Chondrocyte (in vitro differentiated cells): ENCODE measurements at regions not wholly inside any gene's neighbourhood (a gene's known extent, or its start where the extent isn't known, plus 50 kb on each side); places are given as distances from the start of the nearest gene placed in this dataset.

Experiments
- DNase-seq: peaks from one replicate; pipeline ENCODE4 v3.0.0; 2021; ENCODE audit warnings: mixed read lengths, low spot score
- H3K27ac Mint-ChIP-seq: one replicate; pipeline ENCODE4 v1.8.0; 2021; ENCODE audit warnings: mild to moderate bottlenecking, moderate library complexity, mixed read lengths; ENCODE audit not compliant: unreplicated experiment
- H3K27me3 Mint-ChIP-seq: 2 replicates; pipeline ENCODE4 v1.8.0; 2021; ENCODE audit warnings: low read depth, mixed read lengths
- H3K36me3 Mint-ChIP-seq: 2 replicates; pipeline ENCODE4 v1.8.0; 2021; ENCODE audit warnings: low read depth, mixed read lengths
- H3K4me1 Mint-ChIP-seq: 2 replicates; pipeline ENCODE4 v1.8.0; 2021; ENCODE audit warnings: low read depth, mild to moderate bottlenecking, mixed read lengths
- H3K4me3 Mint-ChIP-seq: one replicate; pipeline ENCODE4 v1.8.0; 2021; ENCODE audit warnings: mild to moderate bottlenecking, moderate library complexity, mixed read lengths; ENCODE audit not compliant: unreplicated experiment
- H3K9me3 Mint-ChIP-seq: 2 replicates; pipeline ENCODE4 v1.8.0; 2021; ENCODE audit warnings: low read depth, mixed read lengths
- TF ChIP-seq, protein P1 (sequence below): fragments of 200-600 bp; sonication (generic); IDR thresholded peaks from 2 replicates; pipeline ENCODE4 v1.5.0; 2021; ENCODE audit warnings: antibody characterized with exemption, mild to moderate bottlenecking, moderate library complexity

DNA sequence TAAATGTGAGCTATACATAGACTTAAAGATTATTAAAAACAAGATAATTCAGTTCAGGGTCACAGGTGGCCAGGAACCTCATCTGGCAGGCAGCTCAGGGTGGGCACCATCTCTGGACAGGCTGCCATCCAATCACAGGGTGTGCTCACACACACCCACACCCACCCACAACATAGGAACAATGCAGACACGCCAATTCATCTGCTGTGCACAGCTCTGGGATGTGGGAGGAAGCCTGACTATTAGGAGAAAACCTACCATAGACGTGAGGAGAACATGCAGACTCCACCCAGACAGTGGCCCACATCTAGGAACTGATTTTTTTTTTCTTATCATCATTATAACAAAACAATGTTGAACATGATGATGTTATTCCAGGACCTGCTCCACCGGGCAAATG lies 286.7 kb downstream of the PRL start:
- Mint-ChIP-seq H3K4me1 (peaks cover 3% of the 10 kb centered on the region), H3K27me3 (no peaks in the 10 kb centered on the region), H3K4me3 (no peak overlapping the region), H3K36me3 (no peaks in the 10 kb centered on the region), H3K27ac (no peak overlapping the region), H3K9me3 (peaks cover 2% of the 10 kb centered on the region)
- no peak for DNase-seq
- TF ChIP-seq, protein P1, sequence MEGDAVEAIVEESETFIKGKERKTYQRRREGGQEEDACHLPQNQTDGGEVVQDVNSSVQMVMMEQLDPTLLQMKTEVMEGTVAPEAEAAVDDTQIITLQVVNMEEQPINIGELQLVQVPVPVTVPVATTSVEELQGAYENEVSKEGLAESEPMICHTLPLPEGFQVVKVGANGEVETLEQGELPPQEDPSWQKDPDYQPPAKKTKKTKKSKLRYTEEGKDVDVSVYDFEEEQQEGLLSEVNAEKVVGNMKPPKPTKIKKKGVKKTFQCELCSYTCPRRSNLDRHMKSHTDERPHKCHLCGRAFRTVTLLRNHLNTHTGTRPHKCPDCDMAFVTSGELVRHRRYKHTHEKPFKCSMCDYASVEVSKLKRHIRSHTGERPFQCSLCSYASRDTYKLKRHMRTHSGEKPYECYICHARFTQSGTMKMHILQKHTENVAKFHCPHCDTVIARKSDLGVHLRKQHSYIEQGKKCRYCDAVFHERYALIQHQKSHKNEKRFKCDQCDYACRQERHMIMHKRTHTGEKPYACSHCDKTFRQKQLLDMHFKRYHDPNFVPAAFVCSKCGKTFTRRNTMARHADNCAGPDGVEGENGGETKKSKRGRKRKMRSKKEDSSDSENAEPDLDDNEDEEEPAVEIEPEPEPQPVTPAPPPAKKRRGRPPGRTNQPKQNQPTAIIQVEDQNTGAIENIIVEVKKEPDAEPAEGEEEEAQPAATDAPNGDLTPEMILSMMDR: no peak

DNA sequence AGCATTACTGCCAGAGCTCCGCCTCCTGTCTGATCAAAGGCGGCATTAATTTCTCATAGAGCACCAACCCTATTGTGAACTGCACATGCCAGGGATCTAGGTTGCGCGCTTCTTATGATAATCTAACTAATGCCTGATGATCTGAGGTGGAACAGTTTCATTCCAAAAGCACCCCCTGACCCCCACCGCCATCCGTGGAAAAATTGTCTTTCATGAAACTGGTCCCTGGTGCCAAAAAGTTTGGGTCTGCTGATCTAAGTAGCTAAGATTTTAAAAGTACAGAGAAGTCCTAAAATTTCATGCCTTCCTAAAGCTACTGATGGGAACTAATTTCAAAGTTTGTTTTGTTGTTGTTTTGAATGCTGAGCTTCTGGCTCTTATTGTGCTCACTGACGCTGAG lies 281.6 kb downstream of the PRL start:
- Mint-ChIP-seq H3K4me1 (no peaks in the 10 kb centered on the region), H3K27me3 (no peaks in the 10 kb centered on the region), H3K27ac (no peak overlapping the region), H3K9me3 (no peaks in the 10 kb centered on the region), H3K36me3 (no peaks in the 10 kb centered on the region), H3K4me3 (no peak overlapping the region)
- DNase-seq: no peak
- TF ChIP-seq, protein P1: no peak

DNA sequence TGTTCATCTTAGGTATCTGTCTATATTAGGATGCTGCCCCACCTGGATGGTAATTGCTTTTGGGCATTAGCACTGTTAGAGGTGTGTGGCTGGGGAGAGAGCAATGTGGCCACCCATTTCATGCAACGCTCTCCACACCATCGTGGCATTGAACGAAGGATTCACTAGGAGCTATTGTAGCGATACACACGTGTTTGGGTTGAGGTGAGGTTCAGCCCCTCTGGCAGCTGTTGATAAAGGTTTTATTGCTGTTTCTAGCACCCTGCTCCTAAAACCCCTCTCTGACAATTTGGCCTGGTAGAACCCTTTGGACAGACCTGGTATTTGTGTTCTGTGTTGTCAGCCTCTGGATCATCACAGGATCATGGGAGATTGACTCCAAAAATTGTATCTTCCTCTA lies 280.9 kb downstream of the PRL start:
- no peaks in the 10 kb centered on the region for H3K9me3 Mint-ChIP-seq
- DNase-seq: no peak
- TF ChIP-seq, protein P1: no peak
- no peak overlapping the region for H3K27ac Mint-ChIP-seq
- H3K4me3 Mint-ChIP-seq: no peak overlapping the region
- no peaks in the 10 kb centered on the region for H3K27me3 Mint-ChIP-seq
- no peaks in the 10 kb centered on the region for H3K4me1 Mint-ChIP-seq
- no peaks in the 10 kb centered on the region for H3K36me3 Mint-ChIP-seq

- H3K4me1 Mint-ChIP-seq: no peaks in the 10 kb centered on the region
- no peaks in the 10 kb centered on the region for H3K27me3 Mint-ChIP-seq
- no peak for DNase-seq
- peaks cover 3% of the 10 kb centered on the region for H3K9me3 Mint-ChIP-seq
- H3K27ac Mint-ChIP-seq: no peak overlapping the region
- TF ChIP-seq, protein P1: no peak
- peaks cover 2% of the 10 kb centered on the region for H3K36me3 Mint-ChIP-seq
- H3K4me3 Mint-ChIP-seq: no peak overlapping the region
Observed at GRCh38 chr6:22017272-22017671, 279.6 kb downstream of the PRL start.

GRCh38 chr6:22017766-22018165 lies 279.1 kb downstream of the PRL start:
- TF ChIP-seq, protein P1: no peak
- peaks cover 7% of the 10 kb centered on the region for H3K9me3 Mint-ChIP-seq

More at GRCh38 chr6:22017766-22018165, 279.1 kb downstream of the PRL start:
- Mint-ChIP-seq H3K4me3 (no peak overlapping the region), H3K27ac (no peak overlapping the region), H3K4me1 (no peaks in the 10 kb centered on the region), H3K36me3 (peaks cover 5% of the 10 kb centered on the region), H3K27me3 (no peaks in the 10 kb centered on the region)
- DNase-seq: no peak
